Astrocyte (in vitro differentiated cells and primary cell): ENCODE measurements at regions not wholly inside any gene's neighbourhood (a gene's known extent, or its start where the extent isn't known, plus 50 kb on each side); places are given as distances from the start of the nearest gene placed in this dataset.

ENCODE experiments used
- DNase-seq: peaks from one replicate; pipeline ENCODE4 v3.0.0-alpha.2; 2010; ENCODE audit warnings: low read depth
- FAIRE-seq: peaks from 2 replicates; lab custom pipeline; 2011; peaks lifted over from hg19 to GRCh38; lab: Jason Lieb, UNC
- H2AFZ ChIP-seq: 2 replicates; pipeline ENCODE4 v1.6.0; 2012; ENCODE audit warnings: low read depth, low read length, inconsistent platforms
- H3K27ac ChIP-seq: 2 replicates; pipeline ENCODE4 v1.5.1; 2011; ENCODE audit warnings: low read depth, low read length, inconsistent platforms
- H3K27me3 ChIP-seq: 2 replicates; pipeline ENCODE4 v1.6.0; 2011; ENCODE audit warnings: low read length, inconsistent platforms; ENCODE audit not compliant: insufficient read depth
- H3K36me3 ChIP-seq: 2 replicates; pipeline ENCODE4 v1.5.1; 2011; ENCODE audit warnings: low read length, inconsistent platforms; ENCODE audit not compliant: insufficient read depth
- H3K4me1 ChIP-seq: 2 replicates; pipeline ENCODE4 v1.5.1; 2011; ENCODE audit warnings: low read length, inconsistent platforms; ENCODE audit not compliant: insufficient read depth
- H3K4me2 ChIP-seq: 2 replicates; pipeline ENCODE4 v1.6.0; 2012; ENCODE audit warnings: low read length, inconsistent platforms
- H3K4me3 ChIP-seq: 2 replicates; pipeline ENCODE4 v1.5.1; 2011; ENCODE audit warnings: low read depth, mild to moderate bottlenecking, low read length, inconsistent platforms; ENCODE audit not compliant: insufficient read depth
- H3K79me2 ChIP-seq: 2 replicates; pipeline ENCODE4 v1.6.0; 2012; ENCODE audit warnings: mild to moderate bottlenecking, low read length, inconsistent platforms; ENCODE audit not compliant: insufficient read depth
- H3K9ac ChIP-seq: 2 replicates; pipeline ENCODE4 v1.6.0; 2012; ENCODE audit warnings: mild to moderate bottlenecking, low read length, inconsistent platforms
- H3K9me3 ChIP-seq: 2 replicates; pipeline ENCODE4 v1.5.1; 2012; ENCODE audit warnings: low read depth, mild to moderate bottlenecking, low read length, inconsistent platforms; ENCODE audit not compliant: insufficient read depth
- H4K20me1 ChIP-seq: 2 replicates; pipeline ENCODE4 v1.6.0; 2012; ENCODE audit warnings: low read length, inconsistent platforms; ENCODE audit not compliant: insufficient read depth
- H3K27ac Mint-ChIP-seq: one replicate; pipeline ENCODE4 v1.8.0; 2021; ENCODE audit warnings: mild to moderate bottlenecking, mixed read lengths; ENCODE audit not compliant: unreplicated experiment
- H3K27me3 Mint-ChIP-seq: one replicate; pipeline ENCODE4 v1.8.0; 2021; ENCODE audit warnings: low read depth, mixed read lengths; ENCODE audit not compliant: unreplicated experiment
- H3K36me3 Mint-ChIP-seq: one replicate; pipeline ENCODE4 v1.8.0; 2021; ENCODE audit warnings: low read depth, mixed read lengths; ENCODE audit not compliant: unreplicated experiment
- H3K4me1 Mint-ChIP-seq: one replicate; pipeline ENCODE4 v1.8.0; 2021; ENCODE audit warnings: low read depth, mixed read lengths; ENCODE audit not compliant: unreplicated experiment
- H3K4me3 Mint-ChIP-seq: one replicate; pipeline ENCODE4 v1.8.0; 2021; ENCODE audit warnings: mild to moderate bottlenecking, moderate library complexity, mixed read lengths; ENCODE audit not compliant: unreplicated experiment
- H3K9me3 Mint-ChIP-seq: one replicate; pipeline ENCODE4 v1.8.0; 2021; ENCODE audit warnings: mild to moderate bottlenecking, mixed read lengths; ENCODE audit not compliant: unreplicated experiment
- EZH2 ChIP-seq: IDR thresholded peaks from 2 replicates; pipeline ENCODE4 v1.6.1; 2012; ENCODE audit warnings: mild to moderate bottlenecking, low read length, inconsistent platforms; ENCODE audit not compliant: insufficient read depth
- TF ChIP-seq, protein P1 (sequence below): IDR thresholded peaks from 2 replicates; pipeline ENCODE4 v1.5.1; 2011; ENCODE audit warnings: low read depth, mild to moderate bottlenecking, inconsistent platforms, low read length, moderate library complexity; ENCODE audit not compliant: insufficient read depth

DNA sequence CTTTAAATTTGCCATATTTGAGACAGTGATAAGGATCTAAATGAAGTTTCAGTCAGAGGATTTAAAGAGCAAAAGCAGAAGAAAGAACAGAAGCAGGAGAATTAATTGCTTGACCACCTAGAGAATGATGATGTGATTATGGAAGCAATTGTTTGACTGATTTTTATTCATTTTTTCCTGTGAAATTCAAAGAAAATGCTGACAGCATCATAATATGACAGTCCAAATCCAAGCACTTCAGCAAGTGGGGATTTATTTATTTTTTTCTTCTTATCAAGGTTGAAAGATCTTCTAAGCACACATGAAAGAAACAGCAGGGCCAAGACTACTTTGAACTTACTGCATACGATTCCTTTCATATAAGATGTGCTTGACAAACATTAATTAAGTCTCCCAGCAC is 125.2 kb downstream of the BMP2 start:
- H3K9ac ChIP-seq = no peak overlapping the region
- H3K4me3 Mint-ChIP-seq = no peak overlapping the region
- H3K36me3 ChIP-seq = no peaks in the 10 kb centered on the region
- no peaks in the 10 kb centered on the region for H3K4me1 ChIP-seq
- H3K27me3 Mint-ChIP-seq = no peaks in the 10 kb centered on the region
- H3K9me3 ChIP-seq = no peaks in the 10 kb centered on the region
- H4K20me1 ChIP-seq = no peaks in the 10 kb centered on the region
- no peak overlapping the region for H2AFZ ChIP-seq
- H3K4me3 ChIP-seq = no peak overlapping the region
- no peaks in the 10 kb centered on the region for H3K36me3 Mint-ChIP-seq
- TF ChIP-seq, protein P1, sequence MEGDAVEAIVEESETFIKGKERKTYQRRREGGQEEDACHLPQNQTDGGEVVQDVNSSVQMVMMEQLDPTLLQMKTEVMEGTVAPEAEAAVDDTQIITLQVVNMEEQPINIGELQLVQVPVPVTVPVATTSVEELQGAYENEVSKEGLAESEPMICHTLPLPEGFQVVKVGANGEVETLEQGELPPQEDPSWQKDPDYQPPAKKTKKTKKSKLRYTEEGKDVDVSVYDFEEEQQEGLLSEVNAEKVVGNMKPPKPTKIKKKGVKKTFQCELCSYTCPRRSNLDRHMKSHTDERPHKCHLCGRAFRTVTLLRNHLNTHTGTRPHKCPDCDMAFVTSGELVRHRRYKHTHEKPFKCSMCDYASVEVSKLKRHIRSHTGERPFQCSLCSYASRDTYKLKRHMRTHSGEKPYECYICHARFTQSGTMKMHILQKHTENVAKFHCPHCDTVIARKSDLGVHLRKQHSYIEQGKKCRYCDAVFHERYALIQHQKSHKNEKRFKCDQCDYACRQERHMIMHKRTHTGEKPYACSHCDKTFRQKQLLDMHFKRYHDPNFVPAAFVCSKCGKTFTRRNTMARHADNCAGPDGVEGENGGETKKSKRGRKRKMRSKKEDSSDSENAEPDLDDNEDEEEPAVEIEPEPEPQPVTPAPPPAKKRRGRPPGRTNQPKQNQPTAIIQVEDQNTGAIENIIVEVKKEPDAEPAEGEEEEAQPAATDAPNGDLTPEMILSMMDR = no peak
- TF ChIP-seq EZH2 = no peak
- H3K4me1 Mint-ChIP-seq = peaks cover 6% of the 10 kb centered on the region
- no peak overlapping the region for H3K27ac Mint-ChIP-seq
- DNase-seq (no peak), FAIRE-seq (no peak)
- no peak overlapping the region for H3K27ac ChIP-seq
- peaks cover 4% of the 10 kb centered on the region for H3K9me3 Mint-ChIP-seq
- H3K79me2 ChIP-seq = no peaks in the 10 kb centered on the region
- H3K4me2 ChIP-seq = no peak overlapping the region
- H3K27me3 ChIP-seq = no peaks in the 10 kb centered on the region

DNA sequence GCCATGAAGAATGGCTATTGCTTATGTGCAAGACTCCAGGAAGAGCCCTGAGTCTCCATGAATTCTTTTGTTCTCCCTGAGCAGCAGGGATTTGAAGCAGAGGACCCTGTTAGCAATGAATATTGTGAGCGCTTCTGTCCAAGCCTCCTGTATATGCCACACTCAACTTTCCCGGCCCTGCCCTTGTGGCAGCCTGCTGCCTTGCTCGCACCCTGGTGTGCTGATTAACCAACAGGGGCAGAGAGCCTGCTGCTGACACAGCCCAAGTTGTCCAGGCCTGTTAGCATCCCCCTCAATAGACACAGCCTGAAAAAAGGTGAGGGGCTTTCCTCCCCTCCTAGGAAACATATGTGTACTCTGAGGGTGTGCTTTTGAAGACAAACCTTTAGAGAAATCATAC is 131.4 kb downstream of the BMP2 start:
- H3K36me3 Mint-ChIP-seq = no peaks in the 10 kb centered on the region

DNA sequence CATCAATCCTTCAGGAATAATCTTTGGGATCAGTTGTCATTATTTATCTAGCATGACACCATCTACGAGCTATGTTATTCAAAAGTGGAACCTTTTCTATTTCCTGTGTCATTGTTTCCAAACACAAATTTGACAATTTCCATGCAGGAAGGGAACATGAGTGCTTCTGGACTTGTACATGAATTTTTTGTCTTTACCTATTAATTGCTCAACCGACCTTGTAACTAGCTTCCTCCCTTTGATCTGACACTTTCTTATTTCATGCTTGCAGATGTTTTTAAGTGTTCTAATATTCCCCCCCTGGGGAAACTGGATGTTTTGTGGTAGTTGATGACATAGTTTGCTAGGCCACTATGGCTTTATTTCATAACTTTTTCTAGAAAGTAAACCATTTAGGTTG is 139.4 kb downstream of the BMP2 start:
- no peaks in the 10 kb centered on the region for H3K36me3 ChIP-seq
- H3K36me3 Mint-ChIP-seq = no peaks in the 10 kb centered on the region
- no peaks in the 10 kb centered on the region for H3K4me1 ChIP-seq
- no peaks in the 10 kb centered on the region for H3K9me3 ChIP-seq
- no peak overlapping the region for H2AFZ ChIP-seq
- no peaks in the 10 kb centered on the region for H4K20me1 ChIP-seq
- H3K79me2 ChIP-seq = no peaks in the 10 kb centered on the region
- H3K27me3 ChIP-seq = no peaks in the 10 kb centered on the region
- H3K27ac Mint-ChIP-seq = no peak overlapping the region
- no peak overlapping the region for H3K4me3 ChIP-seq
- TF ChIP-seq, protein P1 = no peak
- TF ChIP-seq EZH2 = no peak
- H3K4me1 Mint-ChIP-seq = no peaks in the 10 kb centered on the region
- H3K27me3 Mint-ChIP-seq = no peaks in the 10 kb centered on the region
- H3K9ac ChIP-seq = no peak overlapping the region
- H3K4me3 Mint-ChIP-seq = no peak overlapping the region
- H3K9me3 Mint-ChIP-seq = peaks cover 2% of the 10 kb centered on the region
- no peak overlapping the region for H3K27ac ChIP-seq
- DNase-seq = no peak
- FAIRE-seq = no peak
- H3K4me2 ChIP-seq = no peak overlapping the region

More for the DNA sequence above, 131.4 kb downstream of the BMP2 start:
- H3K4me1 Mint-ChIP-seq = no peaks in the 10 kb centered on the region
- no peak overlapping the region for H3K27ac Mint-ChIP-seq
- H4K20me1 ChIP-seq = no peaks in the 10 kb centered on the region
- H3K27me3 Mint-ChIP-seq = peaks cover 7% of the 10 kb centered on the region
- no peak overlapping the region for H3K27ac ChIP-seq
- H3K4me1 ChIP-seq = no peaks in the 10 kb centered on the region
- H3K36me3 ChIP-seq = no peaks in the 10 kb centered on the region
- no peak overlapping the region for H3K4me2 ChIP-seq
- no peak for FAIRE-seq
- H3K4me3 Mint-ChIP-seq = no peak overlapping the region
- H3K4me3 ChIP-seq = no peak overlapping the region
- H3K9ac ChIP-seq = no peak overlapping the region
- H3K9me3 Mint-ChIP-seq = no peaks in the 10 kb centered on the region
- no peaks in the 10 kb centered on the region for H3K9me3 ChIP-seq
- no peaks in the 10 kb centered on the region for H3K79me2 ChIP-seq
- H3K27me3 ChIP-seq = no peaks in the 10 kb centered on the region
- no peak for TF ChIP-seq EZH2
- TF ChIP-seq, protein P1 = no peak
- no peak for DNase-seq
- no peak overlapping the region for H2AFZ ChIP-seq
